Activated T-helper 9 cell treated with anti-CD3 and anti-CD28 coated beads, Interleukin-2, amount 50 U/mL, for 16 hours (primary cell): ENCODE measurements at regions not wholly inside any gene's neighbourhood (a gene's known extent, or its start where the extent isn't known, plus 50 kb on each side); places are given as distances from the start of the nearest gene placed in this dataset.
"Not testable (repeated sequence)": the region's sequence is repeated elsewhere in the genome, so short reads cannot be mapped to it uniquely, and the experiment has no call there.

Experiments used
- DNase-seq: peaks from one replicate; pipeline ENCODE4 v3.0.0-alpha.2; 2020; ENCODE audit warnings: low read depth

DNA sequence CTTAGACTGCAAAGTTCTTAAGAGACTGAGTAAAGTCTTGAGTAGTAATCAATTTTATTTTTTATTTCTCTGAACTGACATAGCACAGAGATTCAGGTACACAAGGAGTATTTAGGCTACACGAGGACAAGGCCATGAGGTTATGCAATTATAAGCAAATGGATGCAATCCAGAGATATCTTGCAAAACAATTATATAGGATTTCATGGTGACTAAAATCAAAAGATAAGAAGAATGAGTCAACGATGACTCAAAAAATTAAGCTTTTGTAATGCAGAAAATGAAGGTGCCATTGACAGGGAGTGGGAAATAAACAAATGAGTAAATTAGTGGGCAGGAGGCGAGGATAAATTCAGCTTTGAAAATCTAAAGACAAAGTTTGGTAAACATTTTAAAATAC, 66.7 kb upstream of the MYO3A start:
- no peak for DNase-seq

DNA sequence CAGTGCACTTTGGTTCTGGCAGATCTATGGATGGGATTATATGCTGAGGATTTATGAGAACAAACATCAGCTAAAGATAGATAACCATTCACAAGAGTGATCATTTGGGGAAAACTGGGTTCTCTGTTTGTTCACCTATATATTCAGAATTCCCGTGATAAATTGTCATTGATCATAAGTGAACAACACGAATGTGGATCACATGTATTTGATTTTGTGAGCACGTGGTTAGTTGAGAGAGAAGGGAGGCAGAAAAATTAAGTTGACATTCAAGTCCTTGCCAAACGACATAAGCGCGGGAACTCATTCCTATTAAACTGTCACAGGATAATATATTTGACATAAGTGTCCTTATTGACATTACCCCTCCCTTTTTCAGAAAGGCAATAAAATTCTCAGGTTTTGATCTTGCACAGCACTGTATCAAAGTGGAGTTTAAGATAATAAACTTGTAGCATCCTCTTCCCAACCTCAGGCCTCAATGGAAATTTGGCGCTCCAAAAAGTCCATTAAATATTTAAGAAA, 64.9 kb upstream of the MYO3A start:
- DNase-seq, result no peak

DNA sequence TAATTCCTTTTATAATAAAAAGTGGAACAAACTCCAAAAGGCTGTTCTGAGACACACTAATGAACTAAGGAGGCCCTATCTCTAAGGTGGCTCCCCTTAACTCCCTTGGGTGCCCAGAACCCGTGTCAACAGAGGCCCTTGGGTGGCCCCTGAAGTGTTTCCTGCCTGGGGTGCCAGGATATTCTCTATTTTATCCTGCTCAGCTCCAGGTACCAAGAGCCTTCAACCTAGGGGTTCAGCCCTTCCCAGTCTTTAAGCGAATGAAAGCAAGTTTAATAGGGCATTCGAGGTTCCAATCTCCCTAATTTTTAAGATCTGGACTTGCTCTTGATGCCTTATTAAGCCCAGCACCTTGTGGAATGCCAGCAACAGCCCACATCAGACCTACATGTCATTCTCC, 64.4 kb upstream of the MYO3A start:
- DNase-seq, result no peak

DNA sequence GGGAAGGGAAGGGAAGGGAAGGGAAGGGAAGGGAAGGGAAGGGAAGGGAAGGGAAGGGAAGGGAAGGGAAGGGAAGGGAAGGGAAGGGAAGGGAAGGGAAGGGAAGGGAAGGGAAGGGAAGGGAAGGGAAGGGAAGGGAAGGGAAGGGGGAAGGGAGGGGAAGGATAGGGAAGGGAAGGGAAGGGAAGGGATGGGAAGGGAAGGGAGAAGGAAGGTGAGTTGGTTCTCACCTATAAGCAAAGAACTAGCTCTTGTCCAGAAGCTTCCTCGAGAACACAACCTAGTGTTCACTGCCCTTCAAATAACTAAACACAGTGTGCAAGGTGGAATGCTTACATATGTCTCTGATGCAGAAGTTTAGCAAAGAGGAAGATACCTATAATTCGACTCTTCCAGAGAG, 59.6 kb upstream of the MYO3A start:
- not testable (repeated sequence) for DNase-seq

DNA sequence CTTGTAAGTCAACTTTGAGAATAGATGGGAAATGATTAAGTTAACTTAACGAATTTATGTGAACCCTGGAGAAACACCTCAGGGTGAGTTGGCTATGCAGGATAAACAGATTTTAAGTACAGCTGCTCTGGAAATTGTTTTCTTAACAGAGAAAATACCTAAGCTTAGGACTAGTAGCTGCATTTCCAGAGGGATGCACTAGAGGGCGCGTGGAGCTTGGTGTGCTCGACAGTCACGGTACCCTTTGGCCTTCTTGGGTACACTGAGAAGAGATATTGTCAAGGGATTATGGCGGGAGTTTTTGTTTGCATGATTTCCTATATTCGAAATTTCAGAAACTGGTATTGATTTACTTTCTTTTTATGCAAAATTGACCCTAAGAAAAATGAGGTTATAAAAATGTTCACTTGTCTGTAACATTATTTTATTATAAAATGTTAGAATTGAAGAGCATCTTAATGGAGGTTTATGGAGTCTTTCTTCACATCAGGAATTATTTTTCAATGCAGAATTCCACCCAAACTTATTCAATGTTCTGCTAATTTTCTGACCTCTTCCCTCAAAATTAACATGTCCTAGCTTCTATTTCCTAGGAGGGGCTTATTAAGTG, 58.4 kb upstream of the MYO3A start:
- peak; percentile 16 for DNase-seq

DNA sequence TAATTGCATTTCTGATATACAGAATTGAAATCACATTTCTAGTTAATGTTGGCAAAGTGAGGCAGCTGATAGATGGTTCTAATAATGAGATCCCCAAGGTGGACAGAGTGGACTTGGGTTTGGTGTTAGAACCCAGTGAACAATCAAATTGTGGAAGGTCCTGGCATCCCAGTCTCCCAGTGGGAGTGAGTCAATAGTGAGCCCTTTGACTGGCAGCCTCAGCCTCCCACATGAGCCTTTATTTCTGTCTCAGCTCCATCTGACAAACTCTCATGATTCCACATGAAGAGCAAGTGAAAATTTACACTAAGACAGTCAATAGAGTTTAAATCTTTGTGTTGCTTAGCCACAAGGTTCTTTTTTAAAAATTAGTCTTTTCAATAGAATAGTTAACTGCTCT, 56.7 kb upstream of the MYO3A start:
- no peak for DNase-seq
